ENCODE measurements at regions not wholly inside any gene's neighbourhood (a gene's known extent, or its start where the extent isn't known, plus 50 kb on each side); places are given as distances from the start of the nearest gene placed in this dataset.

GRCh38 chr5:67978171-67978570 is 237.4 kb upstream of the PIK3R1 start:
- Histone ChIP-seq H3K4me1 (ENCODE audit: insufficient read depth) (no peaks in the 10 kb centered on the region), H3K9me3 (no peaks in the 10 kb centered on the region), H3K27me3 (no peaks in the 10 kb centered on the region), H3K36me3 (no peaks in the 10 kb centered on the region), H3K4me3 (no peak overlapping the region), H3K27ac (no peak overlapping the region)
- no peak for TF ChIP-seq EP300 (IDR thresholded peaks at IDR 0.05)
- intact Hi-C loops (cut with DNase I) = loop anchor here in 1 of 4 donors (10.0 kb wide), 1 partner anchor 713 kb away; no protein-coding TSS in a partner anchor
- WGBS, 3 donors = 44 to 55% (median 45%) methylated on average over 2 of the region's 2 CpGs
- no peak for DNase-seq

GRCh38 chr5:67976891-67977601 is 238.5 kb upstream of the PIK3R1 start:
- no peak for DNase-seq
- Histone ChIP-seq H3K27ac (no peak overlapping the region), H3K9me3 (no peaks in the 10 kb centered on the region), H3K27me3 (no peaks in the 10 kb centered on the region), H3K4me1 (ENCODE audit: insufficient read depth) (peaks cover 3% of the 10 kb centered on the region), H3K4me3 (no peak overlapping the region), H3K36me3 (no peaks in the 10 kb centered on the region)
- intact Hi-C loops (cut with DNase I) = loop anchor here in 1 of 4 donors (10.0 kb wide), 1 partner anchor 712 kb away; no protein-coding TSS in a partner anchor
- no peak for TF ChIP-seq POLR2A (IDR thresholded peaks at IDR 0.05)
- TF ChIP-seq CTCF (IDR thresholded peaks at IDR 0.05) = no peak
- no peak for TF ChIP-seq EP300 (IDR thresholded peaks at IDR 0.05)
- 88 to 95% (median 89%) methylated on average over 5 of the region's 5 CpGs for WGBS, 3 donors

- Histone ChIP-seq H3K4me3 (no peak overlapping the region), H3K36me3 (no peaks in the 10 kb centered on the region), H3K27ac (no peak overlapping the region), H3K4me1 (ENCODE audit: insufficient read depth) (peaks cover 4% of the 10 kb centered on the region), H3K27me3 (no peaks in the 10 kb centered on the region), H3K9me3 (no peaks in the 10 kb centered on the region)
- no peak for TF ChIP-seq EP300 (IDR thresholded peaks at IDR 0.05)
- WGBS, 3 donors = 63 to 72% (median 69%) methylated on average over 1 of the region's 1 CpG
- intact Hi-C loops (cut with DNase I) = loop anchor here in 1 of 4 donors (10.0 kb wide), 1 partner anchor 711 kb away; no protein-coding TSS in a partner anchor
- no peak for DNase-seq
Observed at GRCh38 chr5:67976181-67976580, 239.4 kb upstream of the PIK3R1 start.

DNA sequence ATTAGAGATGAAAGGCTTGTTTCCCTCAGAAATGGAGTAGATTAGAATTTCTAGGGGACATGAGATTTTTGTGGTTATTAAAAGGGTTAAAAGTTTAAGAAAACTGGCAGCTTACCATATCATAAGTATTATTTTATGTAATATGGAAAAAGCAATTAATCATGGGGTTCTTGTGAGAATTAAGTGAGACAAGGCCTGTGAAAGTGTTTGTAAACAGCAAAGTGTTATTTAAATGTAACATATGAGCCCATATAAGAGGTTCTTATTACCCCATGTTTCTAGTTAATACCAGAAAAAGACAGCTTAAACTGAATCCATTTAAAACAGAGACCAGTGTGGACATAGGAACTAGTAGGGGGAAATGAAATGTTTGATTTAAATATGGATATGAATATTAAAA is 241.1 kb upstream of the PIK3R1 start:
- DNase-seq = no peak
- no peak overlapping the region for H3K4me3 ChIP-seq
- no peaks in the 10 kb centered on the region for H3K27me3 ChIP-seq
- TF ChIP-seq POLR2A (IDR thresholded peaks at IDR 0.05) (no peak), EP300 (IDR thresholded peaks at IDR 0.05) (no peak), CTCF (IDR thresholded peaks at IDR 0.05) (no peak)
- no peaks in the 10 kb centered on the region for H3K9me3 ChIP-seq
- no peaks in the 10 kb centered on the region for H3K36me3 ChIP-seq
- peaks cover 6% of the 10 kb centered on the region for H3K4me1 ChIP-seq (ENCODE audit: insufficient read depth)
- intact Hi-C loops (cut with DNase I) = loop anchor here in 1 of 4 donors (10.0 kb wide), 1 partner anchor 710 kb away; no protein-coding TSS in a partner anchor
- H3K27ac ChIP-seq = no peak overlapping the region

DNA sequence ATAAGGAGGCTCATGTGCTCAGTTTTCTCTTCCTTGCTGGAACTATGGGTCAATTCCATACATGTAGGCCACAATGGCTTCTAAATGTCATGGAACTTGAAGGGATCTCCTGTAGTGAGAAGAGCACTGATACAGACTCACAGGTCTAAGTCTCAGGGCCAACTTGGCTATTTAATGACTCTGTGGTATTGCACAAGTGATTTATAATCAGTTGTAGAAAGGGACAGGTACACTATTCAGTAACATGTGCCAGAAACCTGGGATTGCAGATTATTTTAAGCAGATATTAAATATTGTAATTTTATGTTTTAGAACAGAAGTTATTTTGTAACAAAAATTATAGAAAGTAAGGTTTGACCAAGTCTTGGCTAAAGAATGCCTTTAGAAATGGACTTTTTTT is 241.5 kb upstream of the PIK3R1 start:
- TF ChIP-seq EP300 (IDR thresholded peaks at IDR 0.05) = no peak
- no peak for TF ChIP-seq POLR2A (IDR thresholded peaks at IDR 0.05)
- no peak for TF ChIP-seq CTCF (IDR thresholded peaks at IDR 0.05)
- no peak overlapping the region for H3K27ac ChIP-seq
- H3K4me3 ChIP-seq = no peak overlapping the region
- DNase-seq = no peak
- no peaks in the 10 kb centered on the region for H3K9me3 ChIP-seq
- no peaks in the 10 kb centered on the region for H3K27me3 ChIP-seq
- no peaks in the 10 kb centered on the region for H3K36me3 ChIP-seq
- intact Hi-C loops (cut with DNase I) = loop anchor here in 1 of 4 donors (10.0 kb wide), 1 partner anchor 709 kb away; no protein-coding TSS in a partner anchor
- H3K4me1 ChIP-seq (ENCODE audit: insufficient read depth) = peaks cover 6% of the 10 kb centered on the region
